ENCODE measurements at regions not wholly inside any gene's neighbourhood (a gene's known extent, or its start where the extent isn't known, plus 50 kb on each side); places are given as distances from the start of the nearest gene placed in this dataset.
A peak's percentile ranks its signal among the peaks of the same experiment; 100 is the strongest.

GRCh38 chr20:11687546-11688292 is 230.0 kb upstream of the BTBD3 start:
- no peaks in the 10 kb centered on the region for H3F3A ChIP-seq (ENCODE audit: insufficient read depth, low read length, poor library complexity, severe bottlenecking)
- H3K9me3 ChIP-seq (ENCODE audit: low read length) = no peaks in the 10 kb centered on the region
- TF ChIP-seq SMC3 (conservative IDR thresholded peaks at IDR 0.05; ENCODE audit: poor library complexity) (no peak), CTCF (IDR thresholded peaks at IDR 0.05; ENCODE audit: poor library complexity, severe bottlenecking) (no peak), EP300 (conservative IDR thresholded peaks at IDR 0.05; ENCODE audit: poor library complexity, severe bottlenecking) (no peak), MXI1 (conservative IDR thresholded peaks at IDR 0.05; ENCODE audit: poor library complexity, severe bottlenecking) (no peak), POLR2AphosphoS5 (IDR thresholded peaks at IDR 0.05) (no peak), REST (IDR thresholded peaks at IDR 0.05; ENCODE audit: borderline replicate concordance) (no peak), RAD21 (conservative IDR thresholded peaks at IDR 0.05) (no peak), TAF1 (IDR thresholded peaks at IDR 0.05; ENCODE audit: low read depth) (no peak), EZH2 (IDR thresholded peaks at IDR 0.05; ENCODE audit: borderline replicate concordance, insufficient read depth, low read length, poor library complexity, severe bottlenecking) (no peak)
- H3K9me2 ChIP-seq (ENCODE audit: insufficient read depth, low read length) = no peaks in the 10 kb centered on the region
- peak overlapping the region; percentile 28 for H3K27ac ChIP-seq (ENCODE audit: low read length)
- peak overlapping the region; percentile 60 for H3K4me3 ChIP-seq (ENCODE audit: low read length)
- H3K4me2 ChIP-seq (ENCODE audit: low read length) = peak overlapping the region; percentile 40
- no peaks in the 10 kb centered on the region for H3K27me3 ChIP-seq (ENCODE audit: insufficient read depth, low read depth, low read length)
- H3K79me2 ChIP-seq (replicated peaks; ENCODE audit: insufficient read depth, low read length) = no peaks in the 10 kb centered on the region
- no peak overlapping the region for H2AFZ ChIP-seq (ENCODE audit: low read depth, low read length)
- no peaks in the 10 kb centered on the region for H3K36me3 ChIP-seq (ENCODE audit: insufficient read depth, low read length)
- H4K20me1 ChIP-seq (ENCODE audit: insufficient read depth) = no peaks in the 10 kb centered on the region
- no peak overlapping the region for H3K9ac ChIP-seq (ENCODE audit: low read length)

GRCh38 chr20:11689262-11689661 is 228.4 kb upstream of the BTBD3 start:
- TF ChIP-seq REST (IDR thresholded peaks at IDR 0.05; ENCODE audit: borderline replicate concordance) (peak; percentile 31), POLR2AphosphoS5 (IDR thresholded peaks at IDR 0.05) (no peak), MXI1 (conservative IDR thresholded peaks at IDR 0.05; ENCODE audit: poor library complexity, severe bottlenecking) (no peak), TAF1 (IDR thresholded peaks at IDR 0.05; ENCODE audit: low read depth) (no peak), RAD21 (conservative IDR thresholded peaks at IDR 0.05) (no peak)
- H3K9me3 ChIP-seq (ENCODE audit: low read length) = no peaks in the 10 kb centered on the region
- no peaks in the 10 kb centered on the region for H3K79me2 ChIP-seq (replicated peaks; ENCODE audit: insufficient read depth, low read length)
- no peaks in the 10 kb centered on the region for H4K20me1 ChIP-seq (ENCODE audit: insufficient read depth)
- H3K9ac ChIP-seq (ENCODE audit: low read length) = no peak overlapping the region
- H3K4me2 ChIP-seq (ENCODE audit: low read length) = no peak overlapping the region
- no peaks in the 10 kb centered on the region for H3K36me3 ChIP-seq (ENCODE audit: insufficient read depth, low read length)
- no peaks in the 10 kb centered on the region for H3F3A ChIP-seq (ENCODE audit: insufficient read depth, low read length, poor library complexity, severe bottlenecking)
- H3K27me3 ChIP-seq (ENCODE audit: insufficient read depth, low read depth, low read length) = no peaks in the 10 kb centered on the region
- no peak overlapping the region for H3K27ac ChIP-seq (ENCODE audit: low read length)
- no peak overlapping the region for H2AFZ ChIP-seq (ENCODE audit: low read depth, low read length)
- no peaks in the 10 kb centered on the region for H3K9me2 ChIP-seq (ENCODE audit: insufficient read depth, low read length)
- no peak overlapping the region for H3K4me3 ChIP-seq (ENCODE audit: low read length)

Data from neural cell (in vitro differentiated cells).